ENCODE measurements at regions not wholly inside any gene's neighbourhood (a gene's known extent, or its start where the extent isn't known, plus 50 kb on each side); places are given as distances from the start of the nearest gene placed in this dataset.
"Not testable (repeated sequence)": the region's sequence is repeated elsewhere in the genome, so short reads cannot be mapped to it uniquely, and the experiment has no call there.

DNA sequence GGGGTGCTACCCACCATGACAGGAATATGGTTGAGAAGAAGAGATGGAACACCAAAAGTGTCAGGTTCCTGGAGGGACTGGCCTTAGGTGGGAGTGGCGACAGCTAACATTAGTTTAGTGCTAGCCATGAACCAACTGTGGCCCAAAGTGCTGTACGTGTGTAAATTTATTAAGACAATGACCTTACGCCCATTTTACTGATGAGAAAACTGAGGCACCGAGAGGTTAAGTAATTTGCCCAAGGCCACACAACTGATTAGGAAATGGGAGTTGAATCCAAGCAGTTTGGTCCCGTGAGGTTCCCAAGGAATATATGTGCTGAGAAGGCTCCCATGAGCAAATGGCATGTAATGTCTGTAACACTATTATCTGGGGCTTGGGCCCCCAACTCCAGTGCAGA lies 109.5 kb upstream of the SLC1A4 start:
- DNase-seq (ENCODE audit: low read depth), result no peak

DNA sequence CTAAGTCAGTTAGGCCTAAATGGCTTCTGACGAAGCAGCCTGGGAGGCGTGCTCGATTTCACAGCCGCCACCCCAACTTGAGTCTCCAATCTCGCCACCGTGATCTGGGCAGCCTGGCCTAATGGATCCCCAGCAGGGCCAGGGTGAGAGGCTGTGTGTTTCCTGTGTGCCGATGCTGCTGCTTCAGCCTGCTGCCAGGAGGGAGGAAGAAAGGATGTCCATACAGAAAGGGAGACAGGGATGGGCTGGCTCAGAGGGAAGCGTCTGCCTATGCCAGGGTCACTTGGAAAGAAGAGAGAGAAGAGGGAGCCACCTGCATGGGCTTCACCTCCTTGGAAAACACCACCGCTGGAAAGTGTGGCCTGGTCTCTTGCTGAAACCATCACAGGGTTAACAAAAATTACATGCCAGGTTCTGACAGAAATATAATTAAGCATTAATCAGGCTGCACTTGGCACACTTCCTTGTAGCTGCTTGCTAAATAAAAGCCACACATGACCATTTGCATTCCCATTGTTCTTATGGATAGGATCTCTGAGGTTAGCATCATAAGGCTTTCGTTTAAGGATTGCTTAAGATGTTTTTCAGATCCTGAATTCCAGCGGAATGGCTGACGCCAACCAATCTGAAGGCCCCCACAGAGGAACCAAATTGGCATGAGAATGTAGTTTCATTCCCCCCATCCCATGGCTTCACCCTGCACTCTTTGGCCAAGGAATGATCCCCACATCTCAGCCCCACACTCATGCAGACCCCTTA lies 108.8 kb upstream of the SLC1A4 start:
- DNase-seq (ENCODE audit: low read depth), result no peak

DNA sequence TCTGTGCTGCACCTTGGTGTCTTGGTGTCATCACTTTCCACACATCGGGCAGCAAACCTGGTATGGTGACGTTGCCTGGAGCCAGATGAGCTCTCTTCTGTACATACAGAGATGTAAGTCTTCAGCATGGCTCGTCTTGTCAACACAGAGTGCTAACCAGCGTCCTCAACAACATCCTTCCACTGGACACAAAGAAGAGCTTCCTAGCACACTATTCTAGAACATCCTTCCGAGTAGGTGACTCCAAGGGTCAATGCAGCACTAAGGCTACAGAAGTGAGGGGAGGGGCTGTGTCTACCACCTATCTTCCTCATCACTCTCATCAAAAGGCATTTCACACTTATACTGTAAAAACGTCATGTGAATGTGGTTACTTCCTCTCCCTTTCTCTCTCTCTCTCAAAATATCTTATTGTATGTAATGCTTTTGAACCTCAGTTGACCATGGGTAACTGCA lies 108.1 kb upstream of the SLC1A4 start:
- no peak for DNase-seq (ENCODE audit: low read depth)

DNA sequence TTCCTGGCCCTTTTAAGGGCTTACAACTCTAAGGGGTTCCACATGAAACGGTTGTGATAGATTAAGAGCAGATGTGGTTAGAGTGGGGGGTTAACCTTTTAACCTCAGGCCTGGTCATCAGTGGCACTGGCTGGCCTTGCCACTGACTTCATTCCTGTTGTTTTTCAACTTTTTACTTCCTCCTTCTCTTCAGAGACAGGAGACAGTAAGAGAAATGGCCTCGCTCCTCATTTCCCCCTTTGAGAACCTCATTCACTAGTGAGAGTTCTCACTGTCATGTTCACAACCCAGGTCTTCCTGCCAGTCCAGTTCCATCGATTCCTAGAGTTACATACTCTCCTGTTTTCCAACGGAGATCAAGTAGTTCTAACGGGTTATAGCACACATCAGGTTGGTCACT lies 101.6 kb upstream of the SLC1A4 start:
- DNase-seq (ENCODE audit: low read depth), result no peak

DNA sequence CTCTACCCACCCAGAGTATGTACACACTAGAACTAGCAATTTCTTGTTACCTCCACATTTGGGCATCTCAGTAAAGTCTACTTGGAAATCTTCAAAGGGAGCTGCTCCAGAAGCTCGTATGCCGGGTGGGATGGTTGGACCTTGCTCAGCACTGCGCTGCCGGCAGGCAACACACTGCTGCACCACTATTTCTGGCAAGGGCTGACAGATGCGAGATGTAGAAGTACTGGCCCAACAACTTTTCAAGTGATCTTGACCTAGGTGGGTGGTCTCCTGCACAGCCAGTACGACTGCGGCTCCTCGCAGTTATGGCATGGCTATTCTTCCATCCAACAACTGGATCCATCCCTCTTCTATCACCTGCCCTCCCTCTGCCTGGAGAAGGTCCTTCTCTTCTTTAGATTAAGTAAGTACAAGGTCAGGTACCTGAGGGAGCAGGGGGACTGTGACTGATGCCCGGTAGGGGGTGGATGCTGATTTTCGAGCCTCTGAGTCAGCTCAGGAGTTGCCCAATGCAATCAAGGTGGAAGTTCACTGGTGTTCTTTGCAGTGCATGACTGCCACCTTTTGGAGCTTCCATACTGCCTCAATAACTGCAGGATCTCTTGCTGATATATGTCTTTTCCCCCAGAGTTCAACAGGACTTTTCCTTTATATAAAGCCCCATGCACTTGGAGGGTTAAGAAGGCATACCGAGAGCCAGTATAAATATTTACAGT lies 100.4 kb upstream of the SLC1A4 start:
- peak; percentile 48 for DNase-seq (ENCODE audit: low read depth)

DNA sequence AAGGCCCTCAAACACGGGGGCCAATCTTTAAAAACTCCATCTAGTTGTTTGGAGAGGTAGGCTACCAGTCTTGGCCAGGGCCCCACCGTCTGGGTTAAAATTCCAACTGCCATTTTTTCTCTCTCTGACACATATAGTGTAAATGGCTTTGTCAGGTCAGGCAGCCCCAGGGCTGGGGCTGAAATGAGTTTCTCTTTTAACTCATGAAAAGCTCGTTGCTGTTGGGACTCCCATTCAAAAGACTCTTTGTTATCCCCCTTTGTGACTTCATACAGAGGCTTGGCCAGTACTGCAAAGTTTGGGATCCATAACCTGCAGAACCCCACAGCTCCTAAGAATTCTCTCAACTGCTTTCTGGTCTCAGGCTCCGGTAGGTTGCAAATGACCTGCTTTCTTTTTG lies 99.4 kb upstream of the SLC1A4 start:
- no peak for DNase-seq (ENCODE audit: low read depth)

DNA sequence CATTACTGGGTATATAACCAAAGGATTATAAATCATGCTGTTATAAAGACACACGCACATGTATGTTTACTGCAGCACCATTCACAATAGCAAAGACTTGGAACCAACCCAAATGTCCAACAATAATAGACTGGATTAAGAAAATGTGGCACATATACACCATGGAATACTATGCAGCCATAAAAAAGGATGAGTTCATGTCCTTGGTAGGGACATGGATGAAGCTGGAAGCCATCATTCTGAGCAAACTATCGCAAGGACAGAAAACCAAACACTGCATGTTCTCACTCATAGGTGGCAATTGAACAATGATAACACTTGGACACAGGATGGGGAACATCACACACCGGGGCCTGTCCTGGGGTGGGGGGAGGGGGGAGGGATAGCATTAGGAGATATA lies 92.6 kb upstream of the SLC1A4 start:
- not testable (repeated sequence) for DNase-seq (ENCODE audit: low read depth)

DNA sequence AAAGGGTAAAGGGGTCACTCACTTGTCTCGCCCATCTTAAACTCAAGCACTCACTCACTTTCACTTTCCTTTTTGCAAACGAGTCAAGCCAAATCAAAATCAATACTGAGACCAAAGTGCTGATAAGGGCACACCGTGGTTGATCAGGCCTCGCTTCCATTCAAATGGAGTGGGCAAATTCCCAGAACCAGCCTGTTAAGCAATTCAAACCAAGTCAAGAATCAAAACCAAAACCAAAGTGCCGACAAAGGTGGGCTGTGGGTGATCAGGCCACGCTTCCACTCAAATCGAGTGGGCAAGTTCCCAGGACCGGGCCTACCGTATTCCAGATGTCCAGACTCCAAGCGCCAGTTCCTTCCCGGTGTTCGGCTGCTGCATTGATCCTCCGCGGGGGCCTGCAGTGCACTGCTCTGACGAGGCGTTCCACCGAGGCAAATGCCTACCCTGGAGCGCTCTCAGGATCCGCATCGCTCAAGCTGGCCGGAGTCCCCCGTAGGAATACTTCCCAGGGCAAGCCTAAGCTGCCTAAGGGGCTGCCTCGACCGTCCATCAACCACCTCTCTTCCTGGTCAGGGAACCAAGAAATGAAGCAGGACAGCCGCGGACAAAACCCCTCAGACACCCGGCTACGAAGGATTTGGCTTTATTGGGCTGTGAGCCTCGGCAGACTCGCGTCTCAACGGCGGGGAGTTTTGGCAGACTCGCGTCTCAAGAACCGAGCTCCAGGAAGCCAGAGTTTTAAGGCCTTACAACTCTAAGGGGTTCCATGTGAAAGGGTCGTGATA lies 89.9 kb upstream of the SLC1A4 start:
- DNase-seq (ENCODE audit: low read depth), result no peak

DNA sequence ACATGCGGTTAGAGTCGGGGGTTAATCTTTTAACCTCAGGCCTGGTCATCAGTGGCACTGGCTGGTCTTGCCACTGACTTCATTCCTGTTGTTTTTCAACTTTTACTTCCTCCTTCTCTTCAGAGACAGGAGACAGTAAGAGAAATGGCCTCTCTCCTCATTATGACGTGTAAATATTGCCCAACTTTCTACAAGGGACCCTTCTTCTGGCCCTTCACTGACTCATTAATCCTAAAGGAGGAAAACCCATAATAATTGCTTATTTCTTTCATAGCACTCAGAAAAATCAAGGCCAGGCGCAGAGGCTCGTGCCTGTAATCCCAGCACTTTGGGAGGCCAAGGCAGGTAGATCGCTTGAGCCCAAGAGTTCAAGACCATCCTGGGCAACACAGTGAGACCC lies 89.3 kb upstream of the SLC1A4 start:
- DNase-seq (ENCODE audit: low read depth), result not testable (repeated sequence)

DNA sequence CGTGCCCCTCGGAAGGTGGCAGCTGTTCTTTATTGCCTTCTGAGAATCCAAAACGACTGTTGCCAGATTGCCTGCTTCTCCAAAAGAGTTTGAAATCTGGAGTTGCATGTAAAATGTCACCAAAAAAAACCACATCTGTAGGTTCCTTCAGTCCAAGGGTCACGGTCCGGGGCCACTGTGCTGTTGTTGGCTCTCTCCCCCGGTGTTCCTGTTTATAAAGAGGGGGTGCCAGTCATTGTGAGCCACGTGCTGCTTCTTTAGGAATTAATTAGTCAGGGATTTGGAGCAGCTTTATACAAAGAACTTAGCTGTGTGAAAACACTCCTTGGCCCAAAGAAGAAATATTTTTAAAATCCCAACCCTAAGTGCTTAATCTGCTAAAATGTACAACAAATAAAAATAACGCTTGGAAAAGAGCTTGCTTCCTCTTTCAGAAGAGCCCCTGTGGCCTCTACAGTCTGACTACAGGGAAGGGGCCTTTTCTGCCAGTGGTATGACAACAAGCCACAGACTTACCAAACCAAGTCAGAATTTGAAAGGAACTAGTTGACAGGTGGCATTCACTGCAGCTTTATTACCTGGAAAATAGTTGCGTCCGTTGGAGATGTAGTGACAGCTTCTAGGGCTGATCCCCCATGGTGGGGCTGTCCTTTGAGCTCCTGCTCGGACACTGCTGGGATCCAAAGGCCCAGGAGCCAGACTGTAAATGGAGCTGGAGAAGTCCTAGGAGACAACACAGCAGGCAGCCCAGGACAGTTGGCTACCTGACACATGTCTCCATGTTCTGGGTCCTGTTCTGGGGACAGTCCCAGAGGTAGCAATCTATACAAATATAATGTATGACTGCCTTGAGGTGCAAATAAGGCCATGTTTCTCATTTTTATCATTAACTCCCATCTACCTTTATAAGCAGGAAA lies 84.5 kb upstream of the SLC1A4 start:
- no peak for DNase-seq (ENCODE audit: low read depth)

DNA sequence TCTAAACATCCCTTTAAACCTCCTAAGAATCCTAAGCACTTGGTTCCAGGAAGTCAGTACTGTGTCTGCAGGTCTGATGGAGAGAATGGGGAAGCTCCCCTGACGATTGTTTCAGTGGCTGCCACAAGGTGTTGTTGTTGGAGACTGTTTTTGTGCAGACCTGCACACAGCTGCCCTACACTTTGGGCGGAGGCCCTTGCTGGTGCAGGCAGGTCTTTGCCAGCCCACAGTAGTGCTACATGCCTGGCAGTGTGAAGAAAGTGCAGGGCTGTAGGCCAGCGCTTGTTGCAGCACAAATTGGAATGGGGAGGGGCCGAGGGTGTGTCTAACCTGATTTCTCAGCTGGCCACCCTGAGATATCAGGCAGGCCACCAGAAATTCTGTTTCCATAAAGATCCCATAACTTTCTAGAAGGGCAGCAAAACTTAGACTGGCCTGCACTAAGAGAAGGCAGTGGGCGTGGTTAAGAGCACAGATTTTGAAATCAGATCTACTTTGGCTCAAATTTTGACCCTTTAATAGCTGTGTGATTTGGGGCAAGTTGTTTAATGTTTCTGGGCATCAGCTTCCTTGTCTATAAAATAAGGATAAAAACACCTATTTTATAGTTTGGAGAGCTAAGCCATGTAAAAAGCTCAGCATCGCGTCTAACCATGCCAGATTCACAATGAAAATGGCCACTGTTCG lies 83.7 kb upstream of the SLC1A4 start:
- DNase-seq (ENCODE audit: low read depth), result no peak

DNA sequence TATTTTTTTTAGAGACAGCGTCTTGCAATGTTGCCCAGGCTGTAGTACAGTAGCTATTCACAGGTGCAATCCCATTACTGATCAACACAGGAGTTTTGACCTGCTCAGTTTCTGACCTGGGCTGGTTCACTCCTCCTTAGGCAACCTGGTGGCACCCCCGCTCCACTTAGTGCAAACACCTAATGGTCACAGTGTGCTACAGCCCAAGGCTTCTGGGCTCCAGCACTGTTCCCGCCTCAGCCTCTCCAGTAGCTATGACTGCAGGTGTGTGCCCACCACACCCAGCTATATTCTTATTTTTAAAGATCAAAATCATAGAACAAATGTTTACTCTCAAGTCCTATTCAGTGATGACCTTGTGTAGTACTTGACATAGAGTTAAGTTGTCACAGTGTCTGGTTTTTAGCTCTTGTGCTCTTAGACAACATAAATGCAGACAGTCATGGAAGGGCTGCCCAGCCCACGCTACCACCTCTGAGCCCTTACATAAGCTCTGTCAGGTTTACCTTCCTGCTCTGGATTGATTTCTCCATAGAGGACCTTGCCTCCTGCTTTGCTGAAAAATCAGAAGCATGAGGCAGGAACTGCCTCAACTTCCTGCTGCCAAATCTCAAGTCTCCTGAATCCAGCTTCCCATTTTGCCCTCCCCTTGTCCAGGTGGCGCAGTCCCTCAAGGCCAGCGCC lies 82.2 kb upstream of the SLC1A4 start:
- no peak for DNase-seq (ENCODE audit: low read depth)

DNA sequence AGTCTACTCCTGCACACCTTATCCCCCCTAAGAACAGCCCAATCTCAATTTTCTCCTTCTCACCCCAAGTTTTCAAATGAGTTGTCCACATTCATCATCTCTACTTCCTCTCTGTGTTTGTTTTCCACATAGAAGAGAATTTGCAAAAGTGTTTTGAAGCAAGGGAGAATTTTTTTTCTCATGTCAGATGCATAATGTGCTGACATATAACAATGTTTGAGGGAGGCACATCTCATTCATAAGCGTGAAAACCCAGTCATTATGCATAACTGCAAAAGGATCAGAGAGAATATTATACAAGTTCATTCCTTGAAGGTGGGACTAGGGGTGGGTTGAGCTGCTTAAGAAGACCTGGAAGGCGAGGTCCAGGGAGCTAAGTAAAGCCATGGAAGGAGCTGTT lies 80.8 kb upstream of the SLC1A4 start:
- no peak for DNase-seq (ENCODE audit: low read depth)

DNA sequence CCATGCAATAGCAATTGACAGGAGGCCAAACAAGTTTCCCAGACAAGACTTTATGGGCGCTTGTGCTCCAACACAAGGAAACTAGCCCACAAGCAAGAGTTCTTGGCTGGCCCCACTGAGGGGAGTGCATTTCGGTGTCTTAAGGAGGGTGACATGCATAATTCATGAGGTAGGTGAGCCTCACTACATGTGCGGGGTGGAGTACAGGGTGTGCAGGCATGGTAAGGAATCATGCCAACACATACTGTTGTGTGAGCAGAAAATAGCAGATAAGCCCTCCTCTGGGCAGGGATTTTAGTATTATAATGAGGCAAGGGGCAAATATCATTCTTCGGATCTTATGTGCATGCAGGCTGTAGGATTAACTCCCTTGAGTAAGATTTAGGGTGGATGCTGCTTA lies 78.7 kb upstream of the SLC1A4 start:
- DNase-seq (ENCODE audit: low read depth), result no peak

DNA sequence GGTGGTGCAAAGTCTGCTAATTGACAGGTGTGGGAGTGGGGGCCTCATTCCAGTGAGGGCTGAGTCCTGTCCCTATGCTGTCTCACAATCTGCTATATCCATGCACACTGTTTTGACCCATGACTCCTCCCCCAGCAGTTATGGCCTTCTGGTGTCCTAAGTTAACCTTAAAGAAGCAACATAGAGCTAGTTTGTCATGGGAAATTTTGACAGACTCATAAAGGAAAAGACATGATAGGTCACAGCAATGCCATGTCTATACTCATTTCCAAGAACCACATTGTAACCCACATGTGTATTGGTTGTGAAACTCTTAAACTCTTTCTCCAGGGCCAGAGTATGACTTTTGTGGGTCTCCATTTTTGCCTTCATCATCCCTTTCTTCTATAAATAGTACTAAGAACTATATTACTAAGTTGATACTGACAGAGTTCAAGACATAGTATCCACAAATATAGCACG lies 78.2 kb upstream of the SLC1A4 start:
- DNase-seq (ENCODE audit: low read depth), result no peak

DNA sequence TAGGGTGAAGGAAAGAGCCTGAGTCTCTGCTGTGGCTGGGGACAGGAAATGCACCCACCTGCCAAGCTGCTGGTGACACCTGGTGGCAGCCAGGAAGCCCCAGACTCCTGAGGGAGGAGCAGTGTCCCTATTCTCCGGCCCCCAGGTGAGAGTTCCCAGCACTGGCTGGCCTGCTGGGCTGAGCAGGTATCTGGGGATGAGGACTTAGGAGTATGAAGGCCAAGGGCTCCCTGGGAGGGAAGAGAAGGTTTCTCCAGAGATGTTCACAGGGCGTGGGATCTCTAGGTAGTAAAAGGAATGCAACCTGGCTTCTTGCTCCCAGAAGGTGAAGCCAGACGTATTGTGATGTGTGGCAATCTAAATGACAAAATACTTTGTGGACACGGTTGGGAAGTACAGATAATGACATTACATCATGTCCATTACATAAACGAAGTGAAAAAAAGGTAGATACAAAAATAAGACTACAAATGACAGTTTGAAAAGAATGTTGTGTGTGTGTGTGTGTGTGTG lies 75.8 kb upstream of the SLC1A4 start:
- no peak for DNase-seq (ENCODE audit: low read depth)

DNA sequence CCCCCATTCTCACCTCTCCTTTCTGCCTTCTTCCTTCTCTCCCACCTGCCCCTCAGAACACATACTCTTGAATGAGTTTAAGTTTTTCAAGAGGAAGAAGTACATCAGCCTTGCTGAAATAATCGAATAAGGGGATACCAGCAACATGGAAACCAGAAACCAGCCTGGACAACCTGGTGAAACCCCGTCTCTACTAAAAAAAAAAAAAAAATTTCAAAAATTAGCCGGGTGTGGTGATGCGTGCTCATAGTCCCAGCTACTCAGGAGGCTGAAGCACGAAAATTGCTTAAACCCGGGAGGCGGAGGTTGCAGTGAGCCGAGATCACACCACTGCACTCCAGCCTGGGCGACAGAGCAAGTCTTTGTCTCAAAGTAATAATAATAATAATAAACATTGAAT lies 75.0 kb upstream of the SLC1A4 start:
- DNase-seq (ENCODE audit: low read depth), result no peak

DNA sequence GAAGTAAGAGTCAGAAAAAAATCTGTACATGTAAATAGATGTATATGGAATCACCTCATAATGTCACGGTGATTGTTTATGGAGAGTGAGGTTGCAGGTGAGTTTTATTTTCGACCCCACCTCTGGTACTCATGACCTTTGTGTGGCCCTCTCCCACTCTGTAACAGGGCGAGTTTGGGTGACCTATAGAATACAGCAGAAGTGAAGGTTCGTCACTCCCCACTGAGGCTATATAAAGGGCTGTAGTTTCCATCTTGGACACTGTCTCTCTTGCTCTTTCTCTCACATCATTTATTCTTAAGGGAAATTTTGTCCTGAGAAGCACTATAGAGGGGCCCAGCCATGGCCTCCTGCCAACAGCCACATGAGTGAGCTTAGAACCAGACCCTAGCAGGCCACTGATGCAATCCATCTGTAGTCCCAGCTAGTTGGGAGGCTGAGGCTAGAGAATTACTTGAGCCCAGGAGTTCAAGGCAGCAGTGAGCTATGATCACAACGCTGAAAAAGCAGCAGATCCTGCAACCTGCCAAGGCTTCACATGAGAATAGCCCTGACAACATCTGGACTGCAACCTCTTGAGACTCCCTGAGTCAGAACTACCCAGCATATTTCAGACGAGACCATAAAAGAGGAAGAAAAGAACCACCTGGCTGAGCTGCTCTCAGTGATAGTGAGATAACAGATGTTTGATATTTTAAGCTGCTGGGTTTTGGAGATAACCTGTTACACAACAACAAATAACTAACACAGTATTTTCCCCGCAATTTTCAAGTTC lies 74.3 kb upstream of the SLC1A4 start:
- DNase-seq (ENCODE audit: low read depth), result peak; percentile 3

DNA sequence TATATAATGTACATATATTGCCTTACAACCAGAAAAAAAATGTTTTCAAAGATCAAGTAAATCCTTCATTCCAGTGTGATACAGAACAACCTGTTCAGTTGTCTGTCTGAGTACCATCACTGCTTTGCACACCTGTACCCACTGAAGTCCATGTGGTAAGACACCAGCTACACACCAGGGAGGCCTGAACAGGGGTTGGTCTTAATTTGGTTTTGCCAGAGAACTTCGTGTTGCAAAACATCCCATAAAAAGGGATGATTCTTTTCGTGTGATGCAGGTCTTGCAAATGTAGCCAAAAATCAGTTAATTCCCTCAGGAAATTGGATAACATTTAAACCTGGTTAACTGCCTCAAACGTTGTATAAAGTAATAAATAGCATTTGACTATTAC lies 73.7 kb upstream of the SLC1A4 start:
- DNase-seq (ENCODE audit: low read depth), result no peak
